Umbilical cord (tissue), 1 donor: ENCODE measurements at regions not wholly inside any gene's neighbourhood (a gene's known extent, or its start where the extent isn't known, plus 50 kb on each side); places are given as distances from the start of the nearest gene placed in this dataset.

Experiments
- DNase-seq: peaks from one replicate; pipeline ENCODE4 v3.0.0-alpha.2; 2015; ENCODE audit warnings: low spot score

DNA sequence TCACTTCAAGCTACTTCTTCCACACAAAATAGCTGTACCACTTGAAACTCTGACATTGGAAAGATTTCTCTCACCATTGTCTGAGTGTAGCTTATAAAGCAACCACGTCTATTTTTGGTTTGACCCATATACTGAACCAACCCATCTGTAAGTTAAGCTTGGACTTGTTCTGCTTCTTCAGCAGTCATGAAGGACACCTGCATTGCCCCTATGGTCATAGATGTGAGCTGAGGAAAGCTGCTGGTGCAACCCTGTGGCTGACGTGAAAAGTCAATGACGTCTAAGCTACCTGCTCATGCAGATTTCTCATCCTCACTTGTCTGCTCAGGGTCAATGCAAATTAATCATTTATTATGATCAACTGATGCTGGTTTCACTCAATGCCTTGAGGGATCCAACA, 417.4 kb downstream of the CETN3 start:
- DNase-seq: no peak

DNA sequence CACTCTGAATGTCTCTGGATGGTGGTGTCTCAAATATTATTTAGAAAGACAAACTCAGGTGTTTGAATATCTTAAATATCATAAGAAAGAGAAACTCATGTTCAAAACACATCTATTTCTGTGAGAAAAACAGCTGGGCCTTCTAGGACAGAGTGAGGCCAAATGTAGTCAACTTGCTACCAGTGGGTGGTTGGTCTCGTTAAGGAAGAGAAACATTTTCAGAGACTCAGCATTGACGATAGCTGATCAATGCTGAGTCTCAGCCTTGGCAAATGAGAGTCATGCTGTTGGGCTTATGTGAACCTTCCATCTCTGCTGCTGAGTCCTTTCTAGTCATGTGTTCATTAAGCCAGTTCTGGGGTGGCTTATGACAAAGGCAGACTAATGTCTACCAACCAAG, 418.0 kb downstream of the CETN3 start:
- DNase-seq: no peak

DNA sequence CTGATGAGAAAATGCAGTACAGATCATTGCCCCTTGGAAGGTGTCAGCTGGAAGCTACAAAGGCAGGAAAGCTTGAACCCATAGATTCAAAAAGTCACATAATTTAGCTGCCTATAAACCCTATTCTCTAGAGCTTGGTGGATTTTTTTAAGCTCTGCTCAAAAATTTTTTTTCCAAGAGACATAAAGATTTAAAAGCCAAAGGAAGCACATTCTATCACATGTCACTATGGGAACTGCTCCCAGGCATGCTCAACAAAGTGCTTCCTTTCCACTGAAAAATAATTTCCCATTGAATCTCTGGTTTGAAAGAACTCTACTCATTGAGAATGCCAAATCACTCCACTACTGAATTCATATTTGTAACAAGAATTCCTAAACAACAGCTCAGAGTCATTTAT, 419.8 kb downstream of the CETN3 start:
- DNase-seq: peak; percentile 22

DNA sequence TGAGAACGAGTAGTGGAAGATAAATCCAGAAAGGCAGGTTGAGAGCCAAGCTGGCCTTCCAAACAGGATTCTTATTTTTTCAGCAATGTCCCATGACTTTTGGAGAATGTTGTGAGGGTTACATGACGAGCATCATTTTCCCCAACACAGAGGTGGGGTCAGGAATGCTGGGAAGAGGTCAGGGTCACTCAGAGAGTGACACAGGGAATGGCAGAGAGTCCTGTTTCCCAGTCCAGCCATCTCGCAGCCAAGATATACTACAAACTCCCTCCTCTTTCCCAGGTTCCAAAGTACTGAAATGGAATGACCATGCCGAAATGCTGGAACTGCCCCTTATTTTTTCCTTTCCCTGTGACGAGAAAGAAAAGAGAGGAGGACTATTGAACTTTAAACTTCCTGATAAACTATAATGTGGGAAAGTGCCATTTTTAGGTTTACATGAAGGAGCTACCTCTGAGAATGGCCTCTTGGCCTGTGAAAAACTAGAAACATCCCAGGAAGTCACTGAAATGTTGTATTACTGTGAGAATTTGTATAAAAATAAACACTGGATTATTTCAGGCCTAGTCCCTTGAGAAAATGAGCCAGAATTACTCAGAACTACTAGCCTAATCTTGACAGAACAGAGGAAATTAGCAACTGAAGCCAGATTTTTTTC, 420.4 kb downstream of the CETN3 start:
- DNase-seq: peak; percentile 31

DNA sequence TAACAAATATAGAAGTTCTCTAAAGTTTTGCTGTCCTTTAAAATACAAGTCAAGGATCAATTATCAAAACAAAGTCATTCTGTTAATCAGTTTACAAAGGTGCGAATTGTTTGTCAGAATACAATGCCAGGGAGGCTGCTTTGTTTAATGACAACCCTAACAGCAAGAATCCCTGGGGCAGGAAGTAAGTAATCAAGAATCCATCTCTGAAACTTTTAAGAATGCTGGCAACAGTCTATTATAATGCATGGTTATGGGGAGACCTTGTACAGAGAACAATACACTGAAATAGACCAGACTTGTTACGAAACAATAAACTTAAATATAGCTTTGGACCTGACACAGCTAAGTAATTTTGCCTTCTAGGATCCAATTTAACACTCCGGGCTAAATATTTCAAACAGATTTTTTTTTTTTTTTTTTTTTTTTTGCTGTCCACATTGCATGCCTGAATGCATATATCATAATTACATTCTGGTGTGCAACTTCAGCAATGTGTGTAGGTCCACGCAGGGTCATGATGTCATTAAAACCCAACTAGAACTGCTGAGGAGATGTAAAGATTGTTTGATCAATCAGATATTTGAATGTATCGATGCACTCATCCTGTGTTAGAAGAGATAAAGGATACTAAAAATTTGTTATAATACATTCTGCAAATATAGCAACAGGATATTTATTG, 421.3 kb downstream of the CETN3 start:
- DNase-seq: no peak

DNA sequence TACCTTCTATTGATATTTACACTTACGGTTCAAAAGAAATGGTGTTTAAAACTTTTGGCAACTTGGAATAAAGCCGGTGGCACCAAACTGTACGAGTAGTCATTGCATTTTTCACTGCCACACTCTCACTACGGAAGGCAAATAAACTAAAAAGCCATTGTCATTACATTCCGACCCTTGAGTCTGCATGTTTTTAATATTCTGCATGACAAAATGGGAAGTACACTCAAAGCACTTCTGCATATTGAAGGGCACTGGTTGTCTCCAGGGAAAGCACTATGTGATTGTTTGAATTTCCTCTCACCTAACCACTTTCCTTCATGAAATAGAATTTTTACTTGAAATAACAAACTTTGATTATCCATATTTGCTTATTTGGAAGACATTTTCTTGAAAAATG, 426.3 kb downstream of the CETN3 start:
- no peak for DNase-seq

DNA sequence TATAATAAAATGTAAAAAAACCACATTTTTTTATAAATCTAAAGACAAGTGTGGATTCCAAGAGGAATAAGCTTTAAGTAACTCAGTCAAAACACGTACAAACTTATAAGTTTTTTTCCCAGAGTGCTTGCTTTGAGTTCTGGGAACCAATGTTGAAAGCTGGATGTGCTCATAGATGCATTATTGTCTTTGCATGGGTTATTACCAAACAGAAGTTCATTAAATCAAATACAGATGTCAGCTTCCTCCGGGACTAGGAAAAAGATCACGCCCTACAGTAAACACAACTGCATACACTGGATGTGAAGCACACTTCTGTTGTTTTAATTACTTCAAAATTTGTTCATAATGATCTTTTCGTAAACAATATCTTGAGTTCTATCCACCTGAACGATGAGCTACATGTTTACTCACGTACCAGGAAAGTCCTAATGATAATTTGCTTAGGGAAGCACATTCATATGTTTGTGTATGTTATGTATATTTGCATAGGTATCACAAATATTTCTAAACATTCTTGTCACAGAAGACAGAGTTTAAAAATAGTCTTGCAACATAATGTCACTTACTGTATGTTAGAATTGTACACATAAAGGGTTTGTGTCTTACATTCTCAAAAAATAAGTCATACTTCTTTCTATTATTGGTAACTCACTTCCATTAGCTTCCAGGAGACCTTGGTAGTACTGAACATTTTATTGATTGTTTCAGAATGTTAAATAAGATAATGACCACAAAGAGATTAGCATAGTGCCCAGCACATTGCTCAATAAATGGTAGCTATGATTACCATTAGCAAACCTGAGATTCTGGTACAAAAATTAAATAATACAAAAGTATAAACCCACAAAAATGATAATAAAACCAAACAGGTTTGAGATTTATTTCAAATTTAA, 427.4 kb downstream of the CETN3 start:
- DNase-seq: no peak

DNA sequence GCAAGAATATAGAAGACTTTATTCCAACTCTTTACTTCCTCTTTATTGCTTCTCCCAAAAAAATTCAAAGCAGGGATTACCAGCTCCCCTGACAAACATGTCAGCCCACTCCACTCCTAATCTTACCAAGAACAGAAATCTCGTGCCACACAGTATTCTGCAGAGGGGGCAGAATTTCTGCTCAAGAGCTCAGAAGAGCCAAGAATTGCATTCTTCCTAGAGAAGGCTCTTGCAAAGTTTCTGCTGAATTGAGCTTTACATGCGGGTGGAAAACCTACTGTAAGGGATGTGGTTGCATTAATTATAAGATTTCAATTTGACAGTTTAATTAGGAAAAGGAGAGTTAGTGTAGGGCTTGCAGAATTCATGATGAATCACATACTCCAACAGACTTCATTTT, 428.5 kb downstream of the CETN3 start:
- DNase-seq: no peak

DNA sequence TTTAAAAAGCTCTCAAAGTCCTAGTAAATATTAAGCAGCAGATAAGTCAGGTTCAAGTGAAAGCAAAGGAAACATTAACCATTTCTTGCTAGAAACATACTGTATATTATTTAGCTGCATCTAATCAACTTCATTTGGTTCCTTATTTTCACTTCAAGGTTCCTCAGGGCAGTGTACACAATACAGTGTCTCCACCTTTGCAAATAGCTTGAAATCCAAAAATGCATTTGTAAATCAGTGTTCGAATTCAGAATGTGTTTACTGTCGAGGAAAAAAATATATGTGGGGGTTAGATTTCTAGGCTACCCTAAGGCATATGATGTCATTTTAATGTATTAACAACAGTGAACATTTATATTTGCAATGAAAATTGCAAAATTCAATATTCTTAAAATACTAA, 436.0 kb downstream of the CETN3 start:
- no peak for DNase-seq

DNA sequence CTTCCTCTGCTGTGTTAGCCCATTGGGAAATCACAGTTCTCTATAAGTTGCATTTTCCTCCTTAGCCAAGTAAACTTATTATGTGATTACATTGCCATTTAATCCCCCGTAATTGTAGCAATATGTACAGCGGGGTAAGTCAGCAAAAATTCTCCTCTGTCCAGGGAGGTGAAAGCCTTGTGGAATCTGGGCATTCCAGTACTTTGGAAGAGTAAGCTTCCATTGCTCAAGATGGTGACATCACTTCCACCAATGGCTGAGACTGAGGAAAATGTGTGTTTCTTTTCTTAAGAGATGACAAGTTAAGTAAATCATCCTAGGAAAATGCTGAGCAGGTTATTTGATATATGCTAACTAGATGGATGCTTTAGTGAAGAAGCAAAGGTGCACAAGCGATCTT, 436.7 kb downstream of the CETN3 start:
- DNase-seq: no peak

DNA sequence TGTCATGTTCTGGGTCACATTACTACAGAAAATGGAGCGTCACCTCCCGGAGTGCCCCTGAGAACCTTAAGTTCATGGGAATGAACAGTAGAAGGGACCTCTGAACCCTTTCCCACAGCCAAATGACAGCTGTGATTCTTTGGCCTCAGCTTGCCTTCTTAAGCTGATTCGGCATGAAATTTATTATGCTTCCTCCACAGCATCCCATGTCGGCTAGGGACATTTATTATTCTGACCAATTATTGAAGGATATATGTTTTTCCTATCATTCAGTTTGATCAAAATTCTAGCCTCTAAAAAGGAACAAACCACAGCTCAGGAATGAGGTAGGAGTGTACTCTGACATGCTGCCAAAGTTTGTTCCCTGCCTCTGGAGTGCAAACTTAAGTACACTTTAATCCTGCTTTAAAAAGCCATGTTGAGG, 440.6 kb downstream of the CETN3 start:
- peak; percentile 48 for DNase-seq

DNA sequence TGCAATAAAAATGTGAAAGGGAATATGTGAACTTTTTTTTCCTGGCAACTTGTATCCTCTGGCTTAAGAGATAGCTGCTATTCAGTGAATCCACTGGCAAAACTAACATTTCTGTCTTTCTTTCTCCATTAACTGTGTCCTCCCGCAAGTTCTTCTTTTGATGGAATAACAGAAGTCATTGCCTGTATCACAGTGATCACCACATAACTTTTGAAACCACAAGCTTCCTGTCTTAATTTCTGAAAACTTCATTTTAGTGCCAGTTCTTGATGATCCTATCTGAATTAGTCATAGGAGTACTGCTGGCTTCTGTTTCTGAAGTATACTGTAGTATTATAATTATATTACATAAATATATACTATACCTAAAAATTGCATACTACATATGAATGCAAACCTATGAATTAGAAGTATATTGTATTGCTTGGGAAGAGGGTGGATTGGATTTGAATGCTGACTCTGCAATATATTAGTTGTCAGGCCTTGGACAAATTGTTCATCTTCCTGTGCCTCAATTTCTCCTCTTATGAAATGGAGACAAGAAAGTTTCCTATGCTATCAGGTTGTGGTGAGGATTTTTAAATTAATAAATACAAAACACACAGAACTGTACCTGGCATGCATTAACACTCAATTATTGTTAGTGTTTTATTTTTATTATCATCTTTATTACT, 441.6 kb downstream of the CETN3 start:
- DNase-seq: no peak

DNA sequence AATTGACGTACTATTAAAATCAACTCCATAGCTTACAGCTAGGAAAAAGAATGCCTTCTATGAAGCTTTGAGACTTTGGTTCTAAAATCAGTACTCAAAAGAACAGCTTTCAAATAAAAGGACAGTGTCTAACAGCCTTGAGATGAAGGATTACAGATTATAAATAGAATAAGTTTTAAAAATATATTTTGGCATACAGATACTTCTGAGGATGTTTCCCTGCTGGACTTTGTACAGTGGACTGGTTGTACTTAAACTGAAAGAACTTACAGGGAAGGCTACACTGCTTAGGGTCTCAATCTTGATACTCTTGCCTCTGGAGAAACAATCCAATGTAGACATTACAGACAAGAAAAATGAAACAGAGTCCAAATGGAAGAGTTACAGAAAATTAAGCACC, 452.7 kb downstream of the CETN3 start:
- DNase-seq: no peak

DNA sequence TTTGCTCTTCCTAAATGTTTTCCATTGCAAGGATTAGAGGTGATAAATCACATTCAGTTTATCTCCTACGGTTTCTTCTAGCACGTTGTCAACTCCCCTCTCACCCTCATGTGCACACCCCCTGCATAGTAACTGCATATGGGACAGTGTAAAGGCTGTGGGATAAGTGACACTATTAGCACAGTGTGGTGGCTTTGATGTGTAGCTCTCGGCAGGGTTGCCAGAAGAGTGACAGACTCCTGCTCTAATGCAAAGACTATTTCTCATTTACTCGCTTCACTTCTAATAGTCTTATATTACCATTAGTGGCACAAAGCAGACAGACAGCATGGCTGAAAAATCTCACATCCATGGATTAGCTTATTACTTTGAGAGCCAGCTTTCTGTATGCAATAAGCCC, 454.6 kb downstream of the CETN3 start:
- no peak for DNase-seq

DNA sequence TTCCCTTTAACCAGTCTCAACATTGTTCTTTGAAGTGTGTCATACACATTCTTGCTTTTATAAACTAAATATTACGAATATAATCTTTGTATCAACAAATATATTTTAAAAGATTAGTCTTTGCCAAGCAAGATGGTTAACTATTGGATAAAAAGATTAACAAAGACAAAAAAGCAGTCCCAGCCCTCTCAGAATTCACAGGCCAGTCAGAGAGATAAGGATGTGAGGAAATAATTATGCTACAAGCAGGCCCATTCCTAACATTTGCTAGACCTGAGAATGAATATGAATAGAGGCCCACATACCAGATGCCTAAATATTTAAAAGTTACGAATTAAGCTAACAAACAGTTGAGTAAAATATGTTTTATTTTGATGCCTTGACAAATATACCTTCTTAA, 457.7 kb downstream of the CETN3 start:
- no peak for DNase-seq

DNA sequence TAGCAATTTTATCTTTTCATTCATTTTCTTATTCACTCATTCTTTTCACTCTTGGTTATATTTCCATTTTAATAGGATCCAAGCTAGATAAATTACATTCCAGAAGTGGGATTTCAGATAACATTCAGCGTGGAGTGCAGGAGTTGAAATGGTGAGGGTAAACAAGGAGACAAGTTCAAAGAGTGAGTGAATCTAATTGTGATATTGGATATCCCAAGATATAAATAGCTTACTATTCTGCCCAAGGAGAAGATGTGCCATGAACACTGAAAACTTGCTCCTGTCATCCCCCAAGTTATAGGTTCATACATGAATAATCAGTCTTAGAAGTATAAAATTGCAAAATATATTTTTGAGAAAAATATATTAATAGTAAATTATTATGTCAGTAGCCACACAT, 459.3 kb downstream of the CETN3 start:
- DNase-seq: no peak

DNA sequence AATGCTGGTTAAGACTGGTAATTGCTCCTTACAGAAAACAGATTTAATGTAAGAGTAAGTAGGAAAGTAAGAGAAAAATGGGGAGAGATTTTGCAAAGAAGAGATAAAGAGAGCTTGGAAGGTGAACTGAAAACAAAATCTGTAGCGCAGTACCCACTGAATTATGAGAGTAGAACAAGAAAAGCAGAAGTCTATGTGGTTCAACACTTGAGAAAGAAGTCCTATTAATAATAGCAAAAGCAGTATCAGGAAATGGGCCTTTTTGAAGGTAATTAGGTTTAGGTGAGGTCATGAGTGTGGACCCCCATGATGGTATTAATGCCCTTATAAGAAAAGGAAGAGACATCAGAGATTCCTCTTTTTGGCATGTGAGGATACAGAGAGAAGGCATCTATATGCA, 460.6 kb downstream of the CETN3 start:
- no peak for DNase-seq

DNA sequence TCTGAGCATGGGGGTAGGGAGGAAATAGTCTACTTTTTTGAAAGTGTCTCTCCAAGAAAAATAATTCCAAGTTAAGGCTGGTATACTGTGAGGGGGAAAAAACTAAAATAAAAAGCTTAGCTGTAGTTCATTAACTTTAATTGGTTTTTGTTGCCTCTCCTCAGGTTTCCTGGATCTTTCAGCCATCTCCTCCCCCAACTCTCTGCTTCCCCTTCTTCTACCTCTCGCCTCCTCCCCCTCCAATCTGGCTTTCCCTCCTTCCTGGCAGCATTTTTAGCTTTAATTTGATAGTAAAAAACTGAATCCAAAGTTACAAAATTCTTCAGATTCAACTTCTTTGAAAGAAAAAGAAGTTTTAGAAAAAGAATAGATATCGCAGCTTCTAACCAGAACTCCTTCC, 462.6 kb downstream of the CETN3 start:
- DNase-seq: no peak

DNA sequence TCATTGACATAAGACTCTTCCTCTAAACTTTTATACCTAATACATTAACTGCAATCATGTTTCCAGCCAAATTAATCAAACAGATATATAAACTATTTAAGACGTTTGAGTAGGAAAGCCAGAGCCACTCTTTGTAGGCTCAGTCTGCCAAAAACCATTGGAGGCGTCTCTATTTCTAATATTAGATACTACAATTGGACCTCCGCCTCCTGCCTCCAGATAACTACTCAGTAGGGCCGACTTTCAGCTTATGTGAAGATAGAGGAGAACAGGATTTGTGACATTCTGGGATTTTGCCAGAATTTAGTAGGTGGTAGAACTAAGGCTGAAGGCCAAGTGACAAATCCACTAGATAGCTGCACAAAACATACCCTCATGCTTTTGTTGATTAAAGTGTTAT, 463.0 kb downstream of the CETN3 start:
- DNase-seq: no peak

DNA sequence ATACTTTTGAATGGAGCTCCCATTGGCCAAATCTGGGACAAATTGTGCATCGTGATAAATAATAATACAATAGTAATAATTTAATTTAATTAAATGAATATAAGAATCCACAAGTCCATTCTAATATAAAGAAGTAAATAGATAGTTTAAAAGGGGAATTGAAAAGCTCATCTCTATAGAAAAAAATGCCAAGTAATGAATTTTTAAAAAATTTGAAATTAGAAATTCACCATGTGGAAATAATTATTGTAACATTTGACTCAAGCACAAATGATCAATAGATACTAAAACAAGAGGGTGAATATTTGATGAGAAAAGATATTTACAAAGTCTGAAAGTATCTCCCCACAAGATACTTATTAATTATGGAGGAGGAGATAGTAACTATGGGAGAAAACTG, 467.4 kb downstream of the CETN3 start:
- no peak for DNase-seq

DNA sequence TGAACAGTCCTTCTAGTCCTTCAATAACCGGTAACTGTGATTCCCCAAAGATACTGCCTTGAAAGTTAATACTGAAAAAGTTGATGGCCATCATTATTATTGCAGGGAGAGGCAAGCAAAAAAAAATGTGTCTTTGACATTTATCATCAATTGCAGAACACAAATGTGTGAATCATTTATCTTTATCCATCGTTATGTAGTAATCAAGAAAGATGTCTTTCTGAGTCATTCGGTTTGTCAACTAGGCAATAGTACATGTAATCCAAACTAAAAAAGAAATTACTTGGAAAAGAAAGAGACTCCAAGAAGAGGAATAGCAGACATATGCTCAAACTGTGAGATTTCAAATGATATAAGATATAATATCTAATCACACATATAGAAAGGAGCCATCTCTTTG, 473.0 kb downstream of the CETN3 start:
- DNase-seq: no peak

DNA sequence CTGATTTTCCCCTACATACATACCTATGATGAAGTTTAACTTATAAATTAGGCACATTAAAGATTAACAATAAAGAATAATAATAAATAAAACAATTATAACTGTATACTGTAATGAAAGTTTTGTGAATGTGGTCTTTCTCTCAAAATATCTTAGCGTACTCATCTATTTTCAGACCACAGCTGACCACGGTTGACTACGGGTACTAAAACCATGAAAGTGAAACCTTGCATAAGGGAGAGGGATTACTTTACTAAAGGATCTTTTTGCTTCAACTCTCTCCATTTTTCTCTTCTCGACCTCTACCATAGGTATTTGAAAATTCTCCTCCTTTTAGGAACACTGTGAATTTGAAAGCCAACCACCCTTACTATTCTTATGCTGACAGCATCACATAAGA, 475.5 kb downstream of the CETN3 start:
- DNase-seq: no peak
